Liver (tissue), 8 donors: ENCODE measurements at regions not wholly inside any gene's neighbourhood (a gene's known extent, or its start where the extent isn't known, plus 50 kb on each side); places are given as distances from the start of the nearest gene placed in this dataset. TPM values are rescaled to one million over a fixed set of nuclear protein-coding genes. Genes with fewer than 3 reads are reported as not detected.

Source experiments
- DNase-seq: peaks from one replicate; pipeline ENCODE4 v3.0.0-alpha.2; 2017; ENCODE audit warnings: low spot score
- H3K27ac ChIP-seq, 2 donors: one replicate each; pipeline ENCODE4 v1.7.0; 2013; ENCODE audit warnings: inconsistent platforms in 2 of 2, low read length in 2 of 2, control low read depth in 1 of 2, low read depth in 1 of 2, mild to moderate bottlenecking in 1 of 2
- H3K27me3 ChIP-seq, 4 donors: one replicate each; pipeline versions ENCODE4 v1.6.1 to v1.7.0; 2013; ENCODE audit warnings: low read length in 3 of 4, inconsistent platforms in 1 of 4, mild to moderate bottlenecking in 1 of 4, moderate library complexity in 1 of 4; ENCODE audit not compliant: control insufficient read depth in 4 of 4, insufficient read depth in 4 of 4
- H3K36me3 ChIP-seq, 4 donors: one replicate each; pipeline versions ENCODE4 v1.6.1 to v1.7.0; 2013; ENCODE audit warnings: low read length in 3 of 4, mild to moderate bottlenecking in 3 of 4, low read depth in 1 of 4, moderate library complexity in 1 of 4; ENCODE audit not compliant: control insufficient read depth in 4 of 4, insufficient read depth in 3 of 4
- H3K4me1 ChIP-seq, 4 donors: one replicate each; pipeline versions ENCODE4 v1.6.1 to v1.7.0; 2013; ENCODE audit warnings: low read length in 3 of 4, mild to moderate bottlenecking in 3 of 4, moderate library complexity in 1 of 4; ENCODE audit not compliant: control insufficient read depth in 4 of 4, insufficient read depth in 4 of 4
- H3K4me3 ChIP-seq, 3 donors: one replicate each; pipeline versions ENCODE4 v1.6.1 to v1.7.0; 2013; ENCODE audit warnings: low read length in 3 of 3, control low read depth in 1 of 3, low read depth in 1 of 3, mild to moderate bottlenecking in 1 of 3
- H3K9ac ChIP-seq, 2 donors: one replicate each; pipeline ENCODE4 v1.7.0; 2013; ENCODE audit warnings: low read length in 2 of 2, mild to moderate bottlenecking in 2 of 2, moderate library complexity in 2 of 2, control low read depth in 1 of 2, low read depth in 1 of 2
- H3K9me3 ChIP-seq, 4 donors: one replicate each; pipeline versions ENCODE4 v1.6.1 to v1.7.0; 2013; ENCODE audit warnings: low read length in 3 of 4; ENCODE audit not compliant: control insufficient read depth in 4 of 4
- NR2F2 ChIP-seq: IDR thresholded peaks from 2 replicates; pipeline ENCODE4 v1.6.1; 2016; ENCODE audit warnings: antibody characterized with exemption
- WGBS: extraction: QIAGEN DNeasy Blood & Tissue Kit; methylation state at CpG from one replicate; pipeline ENCODE4 v1.1.7; 2013; 5-methylcytosine and 5-hydroxymethylcytosine counted together
- small RNA-seq: library from RNA; depleted of rRNA; stranded (forward); fragments of <200 nt; gene quantifications from one replicate; pipeline ENCODE3, GENCODE V24; 2014
- donor health status: healthy.
- donor health status: healthy.
- donor health status: healthy.
- donor health status: healthy.

- Histone ChIP-seq H3K4me3 (no peak overlapping the region), H3K4me1 (peaks cover 0 to 2% (median 2%) of the 10 kb centered on the region in 4 donors), H3K9ac (no peak overlapping the region), H3K27ac (no peak overlapping the region), H3K27me3 (peaks cover 0 to 2% (median 0%) of the 10 kb centered on the region in 4 donors), H3K9me3 (no peaks in the 10 kb centered on the region), H3K36me3 (no peaks in the 10 kb centered on the region)
- DNase-seq, result no peak
- TF ChIP-seq NR2F2, result no peak
- 94% methylated on average over 1 of the region's 1 CpG for WGBS
These were observed 51.1 kb upstream of the C1GALT1 start for GRCh38 chr7:7131273-7131672.

Small RNA genes lying in the stretch of these regions (small RNA-seq; reads per million reads assigned to genes)
- not detected for gene AC079804.2
- not detected for gene MIR3683
- gene RF00019, result not detected
